ENCODE measurements at regions not wholly inside any gene's neighbourhood (a gene's known extent, or its start where the extent isn't known, plus 50 kb on each side); places are given as distances from the start of the nearest gene placed in this dataset.
"Not testable (repeated sequence)": the region's sequence is repeated elsewhere in the genome, so short reads cannot be mapped to it uniquely, and the experiment has no call there.

GRCh38 chr11:67803519-67803918, 129.1 kb upstream of the ALDH3B2 start:
- not testable (repeated sequence) for DNase-seq

DNA sequence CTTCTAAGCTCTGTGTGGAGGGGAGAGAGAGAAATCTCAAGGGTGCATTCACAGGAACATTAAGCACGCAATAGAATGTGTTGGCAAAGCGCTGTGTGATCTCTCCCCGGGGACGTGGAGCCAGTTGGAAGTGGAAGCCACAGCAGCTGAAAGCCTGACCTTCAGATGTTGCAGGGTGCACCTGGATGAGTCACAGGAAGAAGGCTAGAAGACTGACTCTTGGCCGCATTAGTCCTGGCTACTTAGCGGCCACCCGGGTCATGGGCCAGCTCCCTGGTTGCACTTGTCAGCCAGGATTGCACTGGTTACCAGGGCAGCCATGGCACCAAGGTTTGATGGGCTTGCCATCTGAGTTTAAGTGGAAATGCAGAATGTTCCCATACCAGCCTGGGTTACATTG, 128.6 kb upstream of the ALDH3B2 start:
- not testable (repeated sequence) for DNase-seq

DNA sequence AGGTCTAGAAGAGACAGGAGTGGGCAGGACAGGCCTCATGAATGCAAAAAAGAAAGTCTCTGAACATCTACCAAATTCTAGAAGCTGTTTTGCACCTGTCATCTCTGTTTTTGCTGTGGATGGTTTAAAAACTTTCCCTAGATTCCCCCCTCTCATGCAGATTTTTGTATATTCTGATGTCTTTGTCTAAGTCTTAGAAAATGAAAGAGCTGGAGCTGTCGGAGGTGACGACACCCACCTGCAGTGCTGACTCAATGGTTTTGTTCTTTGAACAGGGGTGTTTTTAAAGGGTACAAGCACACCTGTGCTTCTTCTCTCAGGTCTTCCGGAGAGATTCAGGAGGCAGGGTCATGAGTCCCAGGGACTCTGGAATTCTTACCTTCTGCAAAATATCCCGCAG, 128.2 kb upstream of the ALDH3B2 start:
- not testable (repeated sequence) for DNase-seq

DNA sequence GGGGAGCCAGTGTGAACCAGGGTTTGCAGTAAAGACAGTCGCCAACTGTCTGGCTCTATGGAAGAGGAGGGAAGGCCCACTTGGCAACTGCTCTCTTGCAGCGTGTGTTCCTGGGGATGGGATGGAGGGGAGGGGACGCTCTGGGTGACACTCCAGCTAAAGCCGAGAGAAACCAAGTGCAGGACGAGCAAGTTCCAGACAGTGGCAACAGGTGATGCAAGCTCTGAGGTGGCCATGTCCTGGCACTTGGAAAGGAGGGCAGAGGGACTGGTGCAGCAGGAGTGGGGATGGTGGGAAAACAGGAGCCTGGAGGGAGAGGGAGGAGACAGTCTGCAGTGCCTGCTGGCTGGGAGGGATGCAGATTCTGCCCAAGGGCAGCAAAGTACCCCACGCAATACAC, 127.0 kb upstream of the ALDH3B2 start:
- DNase-seq = not testable (repeated sequence)

- DNase-seq = not testable (repeated sequence)
These were observed 126.2 kb upstream of the ALDH3B2 start for GRCh38 chr11:67800591-67800990.

DNA sequence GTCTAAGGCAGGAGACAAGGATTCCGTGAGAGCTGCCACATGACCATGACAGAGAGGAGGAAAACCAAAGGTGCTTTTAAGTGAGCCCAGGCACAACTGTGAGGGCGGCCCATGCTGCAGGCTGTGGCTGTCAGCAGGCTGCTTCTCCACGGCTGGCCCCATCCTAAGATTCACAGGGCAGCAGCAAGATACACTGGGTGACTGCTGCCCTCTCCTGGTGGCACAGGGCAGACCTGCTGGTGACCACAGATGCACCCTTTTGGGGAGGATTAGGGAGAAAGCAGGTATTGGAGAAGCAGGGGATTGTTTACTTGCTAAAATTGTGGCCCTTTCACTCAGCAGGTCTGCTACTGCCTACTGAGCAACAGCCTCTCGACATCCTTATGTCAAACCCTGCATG, 125.4 kb upstream of the ALDH3B2 start:
- not testable (repeated sequence) for DNase-seq

- not testable (repeated sequence) for DNase-seq
These were observed 123.5 kb upstream of the ALDH3B2 start for GRCh38 chr11:67797726-67798521.

DNA sequence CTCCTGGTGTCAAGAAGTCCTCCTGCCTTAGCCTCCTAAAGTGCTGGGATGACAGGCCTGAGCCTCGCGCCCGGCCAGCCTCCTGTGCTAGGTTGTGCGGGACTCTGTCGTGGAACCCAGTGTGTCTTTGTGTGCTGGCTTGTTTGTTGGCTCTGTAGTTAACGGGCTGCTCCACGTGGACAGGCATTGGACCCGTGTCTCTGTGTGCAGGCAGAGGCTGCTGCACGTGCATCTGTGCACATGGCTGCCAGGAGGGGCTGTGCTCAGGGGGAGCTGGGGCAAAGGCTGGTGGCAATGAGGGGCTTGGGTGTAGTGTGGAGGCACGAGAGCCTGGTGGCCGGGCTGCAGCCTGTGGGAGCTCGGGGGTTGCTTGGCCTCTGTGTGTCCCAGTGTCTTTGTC, 121.3 kb upstream of the ALDH3B2 start:
- DNase-seq = no peak

DNA sequence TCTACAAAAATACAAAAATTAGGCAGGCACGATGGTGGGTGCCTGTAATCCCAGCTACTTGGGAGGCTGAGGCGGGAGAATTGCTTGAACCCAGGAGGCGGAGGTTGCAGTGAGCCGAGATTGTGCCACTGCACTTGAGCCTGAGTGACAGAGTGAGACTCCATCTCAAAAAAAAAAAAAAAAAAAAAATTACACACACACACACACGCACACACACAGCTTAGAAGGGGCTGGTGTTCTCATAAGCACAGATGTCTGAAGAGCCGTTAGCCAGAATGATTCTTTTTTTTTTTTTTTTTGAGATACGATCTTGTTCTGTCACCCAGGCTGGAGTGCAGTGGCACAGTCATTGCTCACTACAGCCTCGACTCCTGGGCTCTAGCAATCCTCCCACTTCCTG, 119.3 kb upstream of the ALDH3B2 start:
- not testable (repeated sequence) for DNase-seq

GRCh38 chr11:67792273-67792990, 118.0 kb upstream of the ALDH3B2 start:
- DNase-seq = peak; percentile 63

GRCh38 chr11:67791598-67792170, 117.3 kb upstream of the ALDH3B2 start:
- DNase-seq = not testable (repeated sequence)

- not testable (repeated sequence) for DNase-seq
These were observed 113.9 kb upstream of the ALDH3B2 start for GRCh38 chr11:67788341-67788695.

GRCh38 chr11:67787681-67788340, 113.4 kb upstream of the ALDH3B2 start:
- DNase-seq = peak; percentile 14

DNA sequence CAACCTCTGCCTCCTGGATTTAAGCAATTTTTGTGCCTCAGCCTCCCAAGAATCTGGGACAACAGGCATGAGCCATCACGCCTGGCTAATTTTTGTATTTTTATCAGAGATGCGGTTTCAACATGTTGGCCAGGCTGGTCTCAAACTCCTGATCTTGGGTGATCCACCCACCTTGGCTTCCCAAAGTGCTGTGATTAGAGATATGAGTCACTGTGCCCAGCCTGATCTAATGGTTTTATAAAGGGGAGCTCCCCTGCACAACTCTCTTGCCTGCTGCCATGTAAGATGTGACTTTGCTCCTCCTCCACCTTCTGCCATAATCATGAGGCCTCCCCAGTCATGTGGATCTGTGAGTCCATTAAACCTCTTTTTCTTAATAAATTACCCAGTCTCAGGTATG, 107.5 kb upstream of the ALDH3B2 start:
- not testable (repeated sequence) for DNase-seq

DNA sequence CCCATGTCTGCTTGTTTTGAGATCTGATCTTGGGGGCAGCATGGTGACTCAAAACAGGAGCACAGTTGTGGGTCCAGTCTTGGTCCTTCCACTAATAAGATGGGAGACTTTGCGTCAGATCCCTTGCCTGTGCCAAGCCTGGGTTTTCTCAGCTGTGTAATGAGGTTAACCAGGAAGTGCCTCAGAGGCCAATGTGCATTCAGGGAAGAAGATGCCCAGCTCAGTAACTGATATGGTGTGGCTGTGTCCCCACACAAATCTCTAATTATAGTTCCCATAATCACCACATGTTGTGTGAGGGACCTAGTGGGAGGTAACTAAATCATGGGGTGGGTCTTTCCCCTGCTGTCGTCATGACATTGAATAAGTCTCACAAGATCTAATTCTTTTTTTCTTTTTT, 107.1 kb upstream of the ALDH3B2 start:
- DNase-seq = not testable (repeated sequence)

GRCh38 chr11:67780056-67780455, 105.6 kb upstream of the ALDH3B2 start:
- DNase-seq = peak; percentile 68

DNA sequence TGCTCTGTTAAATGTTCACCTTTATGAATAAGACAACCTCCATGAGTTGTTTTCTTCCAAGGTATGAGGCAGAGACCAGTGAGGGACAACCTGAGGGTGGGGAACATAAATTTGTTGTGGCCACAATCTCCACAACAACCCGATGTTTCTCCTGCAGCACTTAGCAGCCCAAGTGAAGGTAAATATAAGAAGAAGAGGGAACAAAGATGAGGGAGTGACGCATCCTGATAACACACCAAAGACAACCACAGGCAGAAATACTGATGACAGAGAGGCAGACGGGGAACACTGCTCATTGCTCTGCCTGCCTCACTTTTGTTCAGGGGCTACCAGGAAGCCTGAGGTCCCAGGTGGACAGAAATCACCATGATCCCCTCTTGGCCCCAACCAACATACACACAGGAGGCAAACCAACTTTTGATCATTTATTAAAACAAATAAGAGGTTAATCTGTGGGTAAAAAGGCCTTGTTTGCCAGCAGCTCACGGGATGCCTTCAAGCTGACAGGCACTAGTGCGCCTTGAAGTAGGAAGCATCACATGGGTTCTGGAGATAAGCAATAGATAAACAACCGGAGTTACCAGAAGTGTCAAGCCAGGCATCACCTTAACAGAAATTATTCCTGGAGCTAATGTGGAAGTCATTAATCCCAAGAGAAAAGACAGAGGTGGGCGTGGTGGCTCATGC, 104.9 kb upstream of the ALDH3B2 start:
- peak; percentile 37 for DNase-seq

DNA sequence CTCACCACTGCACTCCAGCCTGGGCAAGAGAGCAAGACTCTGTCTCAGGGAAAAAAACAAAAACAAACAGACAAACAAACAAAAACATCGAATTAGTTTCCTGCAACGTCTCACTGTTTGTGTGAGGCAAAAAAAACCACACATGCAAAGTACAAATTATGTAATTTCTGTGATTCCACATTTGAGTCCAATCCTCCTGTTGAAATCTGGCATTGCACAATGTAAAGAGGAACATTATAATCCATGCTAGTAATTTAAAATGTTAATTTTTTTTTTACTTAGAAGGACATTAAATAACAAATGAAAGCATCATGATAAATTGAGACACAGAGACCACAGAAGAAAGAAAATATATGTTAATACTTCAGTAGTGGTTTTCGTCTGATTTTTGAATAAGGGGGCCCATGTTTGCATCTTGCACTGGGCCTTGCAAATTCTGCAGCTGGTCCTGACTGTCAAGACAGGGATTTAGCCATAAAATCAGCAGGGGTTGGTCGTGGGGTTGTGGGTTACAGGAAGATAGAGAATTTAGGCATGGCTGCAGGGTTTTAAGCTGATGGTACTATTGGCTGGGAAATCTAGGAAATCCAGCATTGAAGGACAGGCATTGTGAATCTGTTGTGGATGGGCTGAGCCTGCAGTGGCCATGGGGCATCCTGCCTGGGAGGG, 102.6 kb upstream of the ALDH3B2 start:
- DNase-seq = no peak

DNA sequence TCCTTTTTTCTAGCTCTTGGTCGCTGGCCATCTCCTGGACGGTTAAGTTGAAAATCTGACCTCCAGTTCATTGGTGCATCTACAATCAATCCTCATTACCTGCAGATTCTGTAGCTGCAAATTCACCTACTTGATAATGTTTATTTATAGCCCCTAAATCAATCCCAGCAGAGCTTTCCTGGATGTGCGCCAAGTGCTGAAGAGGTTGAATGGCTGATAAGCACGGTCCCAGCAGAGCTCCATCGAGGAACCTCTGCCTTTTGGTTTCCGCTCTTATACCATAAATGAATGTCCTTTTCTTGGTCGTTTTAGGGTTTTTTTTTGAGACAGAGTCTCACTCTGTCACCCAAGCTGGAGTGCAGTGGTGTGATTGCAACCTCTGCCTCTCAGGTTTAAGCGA, 99.8 kb upstream of the ALDH3B2 start:
- DNase-seq = not testable (repeated sequence)

DNA sequence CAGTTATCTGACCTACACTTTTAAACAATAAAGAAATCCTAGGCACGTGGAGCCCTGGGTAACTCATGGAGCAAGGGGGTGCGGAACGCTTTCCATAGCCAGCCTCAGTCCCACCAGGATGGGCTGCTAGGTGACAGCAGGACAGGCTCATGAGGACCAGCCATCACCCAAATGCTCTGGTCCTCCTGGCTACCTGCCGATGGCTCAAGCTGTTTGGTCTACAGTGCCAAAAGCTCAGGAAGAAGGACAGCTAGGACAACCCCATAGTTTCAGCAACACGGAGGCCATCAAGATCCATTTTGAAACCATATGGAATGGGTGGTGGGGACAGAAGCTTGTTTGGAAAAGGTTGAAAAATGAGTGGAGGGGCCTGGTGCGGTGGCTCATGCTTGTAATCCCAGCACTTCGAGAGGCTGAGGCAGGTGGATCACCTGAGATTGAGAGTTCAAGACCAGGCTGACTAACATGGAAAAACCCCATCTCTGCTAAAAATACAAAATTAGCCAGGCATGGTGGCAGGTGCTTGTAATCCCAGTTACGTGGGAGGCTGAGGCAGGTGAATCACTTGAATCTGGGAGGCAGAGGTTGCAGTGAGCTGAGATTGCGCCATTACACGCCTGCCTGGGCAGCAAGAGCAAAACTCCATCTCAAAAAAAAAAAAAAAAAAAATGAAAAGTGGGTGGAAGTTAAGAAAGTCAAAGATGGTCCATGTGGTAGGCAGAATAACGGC, 93.7 kb upstream of the ALDH3B2 start:
- not testable (repeated sequence) for DNase-seq

GRCh38 chr11:67761211-67761610, 86.8 kb upstream of the ALDH3B2 start:
- peak; percentile 24 for DNase-seq
